ENCODE measurements at regions not wholly inside any gene's neighbourhood (a gene's known extent, or its start where the extent isn't known, plus 50 kb on each side); places are given as distances from the start of the nearest gene placed in this dataset.

- TF ChIP-seq RXRA (CRISPR knock-in tag; IDR thresholded peaks at IDR 0.05): no peak
- no peak for TF ChIP-seq ZNF280D (CRISPR knock-in tag; IDR thresholded peaks at IDR 0.05)
- TF ChIP-seq ZNF816 (CRISPR knock-in tag; IDR thresholded peaks at IDR 0.05; ENCODE audit: borderline replicate concordance): no peak
- TF ChIP-seq ATF6 (CRISPR knock-in tag; conservative IDR thresholded peaks at IDR 0.05): no peak
- TF ChIP-seq MZF1 (CRISPR knock-in tag; IDR thresholded peaks at IDR 0.05; ENCODE audit: borderline replicate concordance): no peak
Observed at GRCh38 chr11:112520354-112520753, 259.7 kb upstream of the PLET1 start (continued).

- ChIA-PET POLR2A (no interaction called here), CTCF (ENCODE audit: low intra/inter-chr PET ratio, low total read pairs) (no interaction called here)
- DNase-seq (ENCODE audit: low spot score) (no peak), FAIRE-seq (no peak), ATAC-seq (no peak)
- BruUV-seq (replicated peaks): no TSS peak
- H3K9ac ChIP-seq (ENCODE audit: insufficient read depth, low read depth, low read length): no peak overlapping the region
- H3K27me3 ChIP-seq (ENCODE audit: control insufficient read depth in 1 of 2, insufficient read depth in 2 of 2, low read length in 2 of 2): no peaks in the 10 kb centered on the region; a peak in 1 of 5 replicates
- no peaks in the 10 kb centered on the region for H3K36me3 ChIP-seq (replicated peaks in 1 of 2; ENCODE audit: control insufficient read depth in 1 of 2, insufficient read depth in 2 of 2, low read length in 2 of 2)
- H3K27ac ChIP-seq (ENCODE audit: extremely low read length, insufficient read depth, low read length): no peak overlapping the region
- H4K20me1 ChIP-seq (ENCODE audit: insufficient read depth, low read length): no peaks in the 10 kb centered on the region
- 0% methylated on average over 1 of the region's 1 CpG for WGBS (ENCODE audit: low lambda C conversion rate)
- no peak overlapping the region for H2AFZ ChIP-seq (ENCODE audit: low read length)
- in situ Hi-C loops (cut with HindIII; ENCODE audit: extremely low pct_ligation_motif_present, low pct_unique_long_range_greater_than_20kb): no loop called here
- TF ChIP-seq ZNF780A (CRISPR knock-in tag; IDR thresholded peaks at IDR 0.05) (no peak), SIN3A (IDR thresholded peaks at IDR 0.05; ENCODE audit: borderline replicate concordance, low read depth, low read length) (no peak), CSRNP2 (CRISPR knock-in tag; conservative IDR thresholded peaks at IDR 0.05; ENCODE audit: low read depth) (no peak), ISX (CRISPR knock-in tag; conservative IDR thresholded peaks at IDR 0.05) (no peak), ZSCAN29 (CRISPR knock-in tag; conservative IDR thresholded peaks at IDR 0.05) (no peak)
- no peaks in the 10 kb centered on the region for H3K79me2 ChIP-seq (ENCODE audit: insufficient read depth, low read length)
- intact Hi-C loops (cut with micrococcal nuclease; ENCODE audit: unreplicated experiment): no loop called here
- no peak overlapping the region for H3K4me3 ChIP-seq (replicated peaks in 1 of 3; ENCODE audit: insufficient read depth in 1 of 3, low read depth in 2 of 3, low read length in 3 of 3)
- no peaks in the 10 kb centered on the region for H3K9me3 ChIP-seq (ENCODE audit: low read length)
- H3K4me2 ChIP-seq (ENCODE audit: low read depth, low read length): no peak overlapping the region
- H3K4me1 ChIP-seq (ENCODE audit: insufficient read depth, low read length): no peaks in the 10 kb centered on the region
Observed at GRCh38 chr11:112522536-112522935, 261.9 kb upstream of the PLET1 start.

All from HepG2 (cell line).